ENCODE measurements at regions not wholly inside any gene's neighbourhood (a gene's known extent, or its start where the extent isn't known, plus 50 kb on each side); places are given as distances from the start of the nearest gene placed in this dataset.

GRCh38 chr13:39821977-39822376 lies 166.5 kb downstream of the COG6 start:
- H3K4me1 ChIP-seq: peaks cover 0 to 4% (median 0%) of the 10 kb centered on the region in 6 donors
- DNase-seq: no peak
- H3K27ac ChIP-seq: no peak overlapping the region
- no peak overlapping the region for H3K4me3 ChIP-seq
- no peaks in the 10 kb centered on the region for H3K9me3 ChIP-seq
- 75 to 97% (median 88%) methylated on average over 1 of the region's 1 CpG for WGBS, 5 donors
- no peaks in the 10 kb centered on the region for H3K36me3 ChIP-seq
- intact Hi-C loops (cut with DNase I; ENCODE audit: low total_unique reads): no loop called here
- TF ChIP-seq POLR2A (IDR thresholded peaks at IDR 0.05): no peak
- no peak for TF ChIP-seq CTCF (IDR thresholded peaks at IDR 0.05 in 8 of 11, conservative IDR thresholded peaks at IDR 0.05 in 3 of 11)
- no peaks in the 10 kb centered on the region for H3K27me3 ChIP-seq (replicated peaks in 1 of 7)

GRCh38 chr13:39822437-39822836 lies 167.0 kb downstream of the COG6 start:
- intact Hi-C loops (cut with DNase I; ENCODE audit: low total_unique reads): no loop called here
- H3K4me1 ChIP-seq: peaks cover 0 to 4% (median 0%) of the 10 kb centered on the region in 6 donors
- H3K27ac ChIP-seq: no peak overlapping the region
- TF ChIP-seq POLR2AphosphoS5 (IDR thresholded peaks at IDR 0.05): no peak
- TF ChIP-seq CTCF (IDR thresholded peaks at IDR 0.05 in 8 of 11, conservative IDR thresholded peaks at IDR 0.05 in 3 of 11): no peak
- no peak for TF ChIP-seq POLR2A (IDR thresholded peaks at IDR 0.05)
- H3K4me3 ChIP-seq: no peak overlapping the region
- H3K27me3 ChIP-seq (replicated peaks in 1 of 7): no peaks in the 10 kb centered on the region
- DNase-seq: no peak
- H3K36me3 ChIP-seq: no peaks in the 10 kb centered on the region
- H3K9me3 ChIP-seq: no peaks in the 10 kb centered on the region
- 80 to 86% (median 84%) methylated on average over 3 of the region's 3 CpGs for WGBS, 5 donors

GRCh38 chr13:39823063-39823713 lies 167.7 kb downstream of the COG6 start:
- TF ChIP-seq POLR2A (IDR thresholded peaks at IDR 0.05) (no peak), CTCF (IDR thresholded peaks at IDR 0.05 in 8 of 11, conservative IDR thresholded peaks at IDR 0.05 in 3 of 11) (no peak), POLR2AphosphoS5 (IDR thresholded peaks at IDR 0.05) (no peak)
- intact Hi-C loops (cut with DNase I; ENCODE audit: low total_unique reads): no loop called here
- Histone ChIP-seq H3K4me1 (peaks cover 0 to 4% (median 0%) of the 10 kb centered on the region in 6 donors), H3K4me3 (no peak overlapping the region), H3K27me3 (replicated peaks in 1 of 7) (no peaks in the 10 kb centered on the region), H3K27ac (no peak overlapping the region), H3K36me3 (no peaks in the 10 kb centered on the region), H3K9me3 (no peaks in the 10 kb centered on the region)
- no peak for DNase-seq
- WGBS, 5 donors: 86 to 93% (median 89%) methylated on average over 6 of the region's 6 CpGs

GRCh38 chr13:39825886-39826285 lies 170.4 kb downstream of the COG6 start:
- TF ChIP-seq POLR2AphosphoS5 (IDR thresholded peaks at IDR 0.05) (no peak), POLR2A (IDR thresholded peaks at IDR 0.05) (no peak), CTCF (IDR thresholded peaks at IDR 0.05 in 8 of 11, conservative IDR thresholded peaks at IDR 0.05 in 3 of 11) (no peak)
- intact Hi-C loops (cut with DNase I; ENCODE audit: low total_unique reads): no loop called here
- WGBS, 5 donors: 92 to 96% (median 95%) methylated on average over 6 of the region's 6 CpGs
- Histone ChIP-seq H3K4me3 (no peak overlapping the region), H3K27ac (no peak overlapping the region), H3K9me3 (peaks cover 0 to 10% (median 8%) of the 10 kb centered on the region in 8 donors), H3K4me1 (peaks cover 0 to 4% (median 0%) of the 10 kb centered on the region in 6 donors), H3K36me3 (no peaks in the 10 kb centered on the region), H3K27me3 (replicated peaks in 1 of 7) (no peaks in the 10 kb centered on the region)
- no peak for DNase-seq
